ENCODE measurements at regions not wholly inside any gene's neighbourhood (a gene's known extent, or its start where the extent isn't known, plus 50 kb on each side); places are given as distances from the start of the nearest gene placed in this dataset.

DNA sequence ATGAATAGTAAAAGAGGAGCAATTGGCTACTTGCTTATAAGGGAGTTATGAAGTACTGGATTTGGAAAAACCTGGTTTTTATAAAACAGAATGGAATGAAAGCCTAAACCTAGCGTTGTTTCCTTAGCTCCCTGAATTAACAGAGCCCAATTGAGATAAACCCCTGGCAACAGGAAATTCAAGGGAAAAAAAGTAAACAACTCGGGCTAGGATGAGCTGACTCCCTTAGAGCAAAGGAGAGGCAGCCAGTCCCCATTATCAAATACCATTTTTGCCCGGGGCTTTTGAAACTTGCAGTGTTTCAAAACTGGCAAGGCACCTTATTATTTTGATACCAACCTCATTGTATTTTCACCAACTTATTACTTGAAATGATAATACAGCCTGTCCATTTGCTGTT lies 587.5 kb downstream of the CD109 start:
- Mint-ChIP-seq H3K27me3 (ENCODE audit: insufficient read depth, low read depth, poor library complexity) (peaks cover 2% of the 10 kb centered on the region), H3K9me3 (peaks cover 2% of the 10 kb centered on the region; the same call in 1 of the 3 replicates), H3K4me1 (0 out of 3 replicates have a peak, but pooled peaks cover 2% of the 10 kb centered on the region), H3K27ac (no peak overlapping the region), H3K36me3 (ENCODE audit: low read depth) (no peaks in the 10 kb centered on the region), H3K4me3 (no peak overlapping the region)
- Histone ChIP-seq H3K9me2 (ENCODE audit: insufficient read depth) (no peaks in the 10 kb centered on the region), H3K4me3 (no peak overlapping the region), H3K4me2 (no peak overlapping the region), H3K79me2 (replicated peaks; ENCODE audit: insufficient read depth) (no peaks in the 10 kb centered on the region), H3K36me3 (ENCODE audit: insufficient read depth) (no peaks in the 10 kb centered on the region), H2AFZ (peak overlapping the region; percentile 47), H3F3A (replicated peaks; ENCODE audit: low read depth) (no peaks in the 10 kb centered on the region), H3K4me1 (ENCODE audit: insufficient read depth) (no peaks in the 10 kb centered on the region), H3K27me3 (ENCODE audit: insufficient read depth) (no peaks in the 10 kb centered on the region), H4K20me1 (replicated peaks; ENCODE audit: insufficient read depth) (no peaks in the 10 kb centered on the region), H3K27ac (ENCODE audit: low read depth) (no peak overlapping the region)
- ATAC-seq (no peak), DNase-seq (ENCODE audit: low spot score) (peak; percentile 32)
- TF ChIP-seq STAT1 (IDR thresholded peaks at IDR 0.05; ENCODE audit: unreplicated experiment) (no peak), NANOG (IDR thresholded peaks at IDR 0.05; ENCODE audit: borderline replicate concordance) (no peak), CREB1 (CRISPR knock-in tag; IDR thresholded peaks at IDR 0.05; ENCODE audit: low read depth) (no peak), POLR2AphosphoS5 (IDR thresholded peaks at IDR 0.05; ENCODE audit: low read depth) (no peak), EZH2 (IDR thresholded peaks at IDR 0.05; ENCODE audit: low read depth, unreplicated experiment) (no peak), JUNB (IDR thresholded peaks at IDR 0.05; ENCODE audit: unreplicated experiment) (no peak), EZH2phosphoT487 (IDR thresholded peaks at IDR 0.05; ENCODE audit: unreplicated experiment) (no peak), ZNF114 (CRISPR knock-in tag; IDR thresholded peaks at IDR 0.05) (no peak), ZNF331 (CRISPR knock-in tag; IDR thresholded peaks at IDR 0.05; ENCODE audit: low read depth) (no peak)
- TF ChIP-seq, protein P1, sequence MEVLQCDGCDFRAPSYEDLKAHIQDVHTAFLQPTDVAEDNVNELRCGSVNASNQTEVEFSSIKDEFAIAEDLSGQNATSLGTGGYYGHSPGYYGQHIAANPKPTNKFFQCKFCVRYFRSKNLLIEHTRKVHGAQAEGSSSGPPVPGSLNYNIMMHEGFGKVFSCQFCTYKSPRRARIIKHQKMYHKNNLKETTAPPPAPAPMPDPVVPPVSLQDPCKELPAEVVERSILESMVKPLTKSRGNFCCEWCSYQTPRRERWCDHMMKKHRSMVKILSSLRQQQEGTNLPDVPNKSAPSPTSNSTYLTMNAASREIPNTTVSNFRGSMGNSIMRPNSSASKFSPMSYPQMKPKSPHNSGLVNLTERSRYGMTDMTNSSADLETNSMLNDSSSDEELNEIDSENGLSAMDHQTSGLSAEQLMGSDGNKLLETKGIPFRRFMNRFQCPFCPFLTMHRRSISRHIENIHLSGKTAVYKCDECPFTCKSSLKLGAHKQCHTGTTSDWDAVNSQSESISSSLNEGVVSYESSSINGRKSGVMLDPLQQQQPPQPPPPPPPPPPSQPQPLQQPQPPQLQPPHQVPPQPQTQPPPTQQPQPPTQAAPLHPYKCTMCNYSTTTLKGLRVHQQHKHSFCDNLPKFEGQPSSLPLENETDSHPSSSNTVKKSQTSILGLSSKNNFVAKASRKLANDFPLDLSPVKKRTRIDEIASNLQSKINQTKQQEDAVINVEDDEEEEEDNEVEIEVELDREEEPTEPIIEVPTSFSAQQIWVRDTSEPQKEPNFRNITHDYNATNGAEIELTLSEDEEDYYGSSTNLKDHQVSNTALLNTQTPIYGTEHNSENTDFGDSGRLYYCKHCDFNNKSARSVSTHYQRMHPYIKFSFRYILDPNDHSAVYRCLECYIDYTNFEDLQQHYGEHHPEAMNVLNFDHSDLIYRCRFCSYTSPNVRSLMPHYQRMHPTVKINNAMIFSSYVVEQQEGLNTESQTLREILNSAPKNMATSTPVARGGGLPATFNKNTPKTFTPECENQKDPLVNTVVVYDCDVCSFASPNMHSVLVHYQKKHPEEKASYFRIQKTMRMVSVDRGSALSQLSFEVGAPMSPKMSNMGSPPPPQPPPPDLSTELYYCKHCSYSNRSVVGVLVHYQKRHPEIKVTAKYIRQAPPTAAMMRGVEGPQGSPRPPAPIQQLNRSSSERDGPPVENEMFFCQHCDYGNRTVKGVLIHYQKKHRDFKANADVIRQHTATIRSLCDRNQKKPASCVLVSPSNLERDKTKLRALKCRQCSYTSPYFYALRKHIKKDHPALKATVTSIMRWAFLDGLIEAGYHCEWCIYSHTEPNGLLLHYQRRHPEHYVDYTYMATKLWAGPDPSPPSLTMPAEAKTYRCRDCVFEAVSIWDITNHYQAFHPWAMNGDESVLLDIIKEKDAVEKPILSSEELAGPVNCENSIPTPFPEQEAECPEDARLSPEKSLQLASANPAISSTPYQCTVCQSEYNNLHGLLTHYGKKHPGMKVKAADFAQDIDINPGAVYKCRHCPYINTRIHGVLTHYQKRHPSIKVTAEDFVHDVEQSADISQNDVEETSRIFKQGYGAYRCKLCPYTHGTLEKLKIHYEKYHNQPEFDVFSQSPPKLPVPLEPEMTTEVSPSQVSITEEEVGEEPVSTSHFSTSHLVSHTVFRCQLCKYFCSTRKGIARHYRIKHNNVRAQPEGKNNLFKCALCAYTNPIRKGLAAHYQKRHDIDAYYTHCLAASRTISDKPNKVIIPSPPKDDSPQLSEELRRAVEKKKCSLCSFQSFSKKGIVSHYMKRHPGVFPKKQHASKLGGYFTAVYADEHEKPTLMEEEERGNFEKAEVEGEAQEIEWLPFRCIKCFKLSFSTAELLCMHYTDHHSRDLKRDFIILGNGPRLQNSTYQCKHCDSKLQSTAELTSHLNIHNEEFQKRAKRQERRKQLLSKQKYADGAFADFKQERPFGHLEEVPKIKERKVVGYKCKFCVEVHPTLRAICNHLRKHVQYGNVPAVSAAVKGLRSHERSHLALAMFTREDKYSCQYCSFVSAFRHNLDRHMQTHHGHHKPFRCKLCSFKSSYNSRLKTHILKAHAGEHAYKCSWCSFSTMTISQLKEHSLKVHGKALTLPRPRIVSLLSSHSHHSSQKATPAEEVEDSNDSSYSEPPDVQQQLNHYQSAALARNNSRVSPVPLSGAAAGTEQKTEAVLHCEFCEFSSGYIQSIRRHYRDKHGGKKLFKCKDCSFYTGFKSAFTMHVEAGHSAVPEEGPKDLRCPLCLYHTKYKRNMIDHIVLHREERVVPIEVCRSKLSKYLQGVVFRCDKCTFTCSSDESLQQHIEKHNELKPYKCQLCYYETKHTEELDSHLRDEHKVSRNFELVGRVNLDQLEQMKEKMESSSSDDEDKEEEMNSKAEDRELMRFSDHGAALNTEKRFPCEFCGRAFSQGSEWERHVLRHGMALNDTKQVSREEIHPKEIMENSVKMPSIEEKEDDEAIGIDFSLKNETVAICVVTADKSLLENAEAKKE (CRISPR knock-in tag; IDR thresholded peaks at IDR 0.05), result no peak
- TF ChIP-seq, protein P2, sequence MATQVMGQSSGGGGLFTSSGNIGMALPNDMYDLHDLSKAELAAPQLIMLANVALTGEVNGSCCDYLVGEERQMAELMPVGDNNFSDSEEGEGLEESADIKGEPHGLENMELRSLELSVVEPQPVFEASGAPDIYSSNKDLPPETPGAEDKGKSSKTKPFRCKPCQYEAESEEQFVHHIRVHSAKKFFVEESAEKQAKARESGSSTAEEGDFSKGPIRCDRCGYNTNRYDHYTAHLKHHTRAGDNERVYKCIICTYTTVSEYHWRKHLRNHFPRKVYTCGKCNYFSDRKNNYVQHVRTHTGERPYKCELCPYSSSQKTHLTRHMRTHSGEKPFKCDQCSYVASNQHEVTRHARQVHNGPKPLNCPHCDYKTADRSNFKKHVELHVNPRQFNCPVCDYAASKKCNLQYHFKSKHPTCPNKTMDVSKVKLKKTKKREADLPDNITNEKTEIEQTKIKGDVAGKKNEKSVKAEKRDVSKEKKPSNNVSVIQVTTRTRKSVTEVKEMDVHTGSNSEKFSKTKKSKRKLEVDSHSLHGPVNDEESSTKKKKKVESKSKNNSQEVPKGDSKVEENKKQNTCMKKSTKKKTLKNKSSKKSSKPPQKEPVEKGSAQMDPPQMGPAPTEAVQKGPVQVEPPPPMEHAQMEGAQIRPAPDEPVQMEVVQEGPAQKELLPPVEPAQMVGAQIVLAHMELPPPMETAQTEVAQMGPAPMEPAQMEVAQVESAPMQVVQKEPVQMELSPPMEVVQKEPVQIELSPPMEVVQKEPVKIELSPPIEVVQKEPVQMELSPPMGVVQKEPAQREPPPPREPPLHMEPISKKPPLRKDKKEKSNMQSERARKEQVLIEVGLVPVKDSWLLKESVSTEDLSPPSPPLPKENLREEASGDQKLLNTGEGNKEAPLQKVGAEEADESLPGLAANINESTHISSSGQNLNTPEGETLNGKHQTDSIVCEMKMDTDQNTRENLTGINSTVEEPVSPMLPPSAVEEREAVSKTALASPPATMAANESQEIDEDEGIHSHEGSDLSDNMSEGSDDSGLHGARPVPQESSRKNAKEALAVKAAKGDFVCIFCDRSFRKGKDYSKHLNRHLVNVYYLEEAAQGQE (IDR thresholded peaks at IDR 0.05; ENCODE audit: unreplicated experiment), result no peak
- TF ChIP-seq, protein P3, sequence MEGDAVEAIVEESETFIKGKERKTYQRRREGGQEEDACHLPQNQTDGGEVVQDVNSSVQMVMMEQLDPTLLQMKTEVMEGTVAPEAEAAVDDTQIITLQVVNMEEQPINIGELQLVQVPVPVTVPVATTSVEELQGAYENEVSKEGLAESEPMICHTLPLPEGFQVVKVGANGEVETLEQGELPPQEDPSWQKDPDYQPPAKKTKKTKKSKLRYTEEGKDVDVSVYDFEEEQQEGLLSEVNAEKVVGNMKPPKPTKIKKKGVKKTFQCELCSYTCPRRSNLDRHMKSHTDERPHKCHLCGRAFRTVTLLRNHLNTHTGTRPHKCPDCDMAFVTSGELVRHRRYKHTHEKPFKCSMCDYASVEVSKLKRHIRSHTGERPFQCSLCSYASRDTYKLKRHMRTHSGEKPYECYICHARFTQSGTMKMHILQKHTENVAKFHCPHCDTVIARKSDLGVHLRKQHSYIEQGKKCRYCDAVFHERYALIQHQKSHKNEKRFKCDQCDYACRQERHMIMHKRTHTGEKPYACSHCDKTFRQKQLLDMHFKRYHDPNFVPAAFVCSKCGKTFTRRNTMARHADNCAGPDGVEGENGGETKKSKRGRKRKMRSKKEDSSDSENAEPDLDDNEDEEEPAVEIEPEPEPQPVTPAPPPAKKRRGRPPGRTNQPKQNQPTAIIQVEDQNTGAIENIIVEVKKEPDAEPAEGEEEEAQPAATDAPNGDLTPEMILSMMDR (conservative IDR thresholded peaks at IDR 0.05; ENCODE audit: low read depth in 2 of 2), result no peak
- TF ChIP-seq, protein P4, sequence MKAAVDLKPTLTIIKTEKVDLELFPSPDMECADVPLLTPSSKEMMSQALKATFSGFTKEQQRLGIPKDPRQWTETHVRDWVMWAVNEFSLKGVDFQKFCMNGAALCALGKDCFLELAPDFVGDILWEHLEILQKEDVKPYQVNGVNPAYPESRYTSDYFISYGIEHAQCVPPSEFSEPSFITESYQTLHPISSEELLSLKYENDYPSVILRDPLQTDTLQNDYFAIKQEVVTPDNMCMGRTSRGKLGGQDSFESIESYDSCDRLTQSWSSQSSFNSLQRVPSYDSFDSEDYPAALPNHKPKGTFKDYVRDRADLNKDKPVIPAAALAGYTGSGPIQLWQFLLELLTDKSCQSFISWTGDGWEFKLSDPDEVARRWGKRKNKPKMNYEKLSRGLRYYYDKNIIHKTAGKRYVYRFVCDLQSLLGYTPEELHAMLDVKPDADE (IDR thresholded peaks at IDR 0.05), result no peak

Data from GM23338 (cell line).